Peyer's patch (tissue), 4 donors: ENCODE measurements at regions not wholly inside any gene's neighbourhood (a gene's known extent, or its start where the extent isn't known, plus 50 kb on each side); places are given as distances from the start of the nearest gene placed in this dataset.

ENCODE experiments used
- CTCF ChIP-seq, 6 experiments: fragments of 450-650 bp in 4 of 6; fragments of 200-600 bp in 2 of 6; sonication (generic) in 1 of 6; IDR thresholded peaks; one replicate each; pipeline ENCODE4 v1.5.1; 2017 to 2019; ENCODE audit warnings: antibody characterized with exemption in 6 of 6, mild to moderate bottlenecking in 3 of 6, moderate library complexity in 1 of 6
- POLR2A ChIP-seq, 2 donors: fragments of 450-650 bp; IDR thresholded peaks; one replicate each; pipeline ENCODE4 v1.5.1; 2017; ENCODE audit warnings: antibody characterized with exemption in 2 of 2, mild to moderate bottlenecking in 2 of 2, moderate library complexity in 2 of 2

GRCh38 chr20:19041787-19042186 is 170.7 kb upstream of the SLC24A3 start:
- TF ChIP-seq CTCF (IDR thresholded peaks at IDR 0.05) (no peak), POLR2A (IDR thresholded peaks at IDR 0.05) (no peak)
